ENCODE measurements at regions not wholly inside any gene's neighbourhood (a gene's known extent, or its start where the extent isn't known, plus 50 kb on each side); places are given as distances from the start of the nearest gene placed in this dataset.

GRCh38 chr16:55250701-55251100, 73.3 kb upstream of the IRX6 start:
- no peak for DNase-seq
- Histone ChIP-seq H3K4me3 (no peak overlapping the region), H3K9me3 (no peaks in the 10 kb centered on the region), H3K4me1 (ENCODE audit: low read depth) (no peaks in the 10 kb centered on the region), H3K36me3 (ENCODE audit: low read depth) (no peaks in the 10 kb centered on the region)
- no peak for ATAC-seq
- intact Hi-C loops (cut with DNase I, micrococcal nuclease) = no loop called here
- TF ChIP-seq, protein P1, sequence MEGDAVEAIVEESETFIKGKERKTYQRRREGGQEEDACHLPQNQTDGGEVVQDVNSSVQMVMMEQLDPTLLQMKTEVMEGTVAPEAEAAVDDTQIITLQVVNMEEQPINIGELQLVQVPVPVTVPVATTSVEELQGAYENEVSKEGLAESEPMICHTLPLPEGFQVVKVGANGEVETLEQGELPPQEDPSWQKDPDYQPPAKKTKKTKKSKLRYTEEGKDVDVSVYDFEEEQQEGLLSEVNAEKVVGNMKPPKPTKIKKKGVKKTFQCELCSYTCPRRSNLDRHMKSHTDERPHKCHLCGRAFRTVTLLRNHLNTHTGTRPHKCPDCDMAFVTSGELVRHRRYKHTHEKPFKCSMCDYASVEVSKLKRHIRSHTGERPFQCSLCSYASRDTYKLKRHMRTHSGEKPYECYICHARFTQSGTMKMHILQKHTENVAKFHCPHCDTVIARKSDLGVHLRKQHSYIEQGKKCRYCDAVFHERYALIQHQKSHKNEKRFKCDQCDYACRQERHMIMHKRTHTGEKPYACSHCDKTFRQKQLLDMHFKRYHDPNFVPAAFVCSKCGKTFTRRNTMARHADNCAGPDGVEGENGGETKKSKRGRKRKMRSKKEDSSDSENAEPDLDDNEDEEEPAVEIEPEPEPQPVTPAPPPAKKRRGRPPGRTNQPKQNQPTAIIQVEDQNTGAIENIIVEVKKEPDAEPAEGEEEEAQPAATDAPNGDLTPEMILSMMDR (IDR thresholded peaks at IDR 0.05) = no peak

- DNase-seq (no peak), ATAC-seq (no peak)
- Histone ChIP-seq H3K36me3 (ENCODE audit: low read depth) (no peaks in the 10 kb centered on the region), H3K9me3 (no peaks in the 10 kb centered on the region), H3K4me1 (ENCODE audit: low read depth) (no peaks in the 10 kb centered on the region), H3K4me3 (no peak overlapping the region)
- intact Hi-C loops (cut with DNase I, micrococcal nuclease) = no loop called here
- TF ChIP-seq, protein P1 (IDR thresholded peaks at IDR 0.05) = no peak
Observed at GRCh38 chr16:55251151-55251550, 72.9 kb upstream of the IRX6 start.

DNA sequence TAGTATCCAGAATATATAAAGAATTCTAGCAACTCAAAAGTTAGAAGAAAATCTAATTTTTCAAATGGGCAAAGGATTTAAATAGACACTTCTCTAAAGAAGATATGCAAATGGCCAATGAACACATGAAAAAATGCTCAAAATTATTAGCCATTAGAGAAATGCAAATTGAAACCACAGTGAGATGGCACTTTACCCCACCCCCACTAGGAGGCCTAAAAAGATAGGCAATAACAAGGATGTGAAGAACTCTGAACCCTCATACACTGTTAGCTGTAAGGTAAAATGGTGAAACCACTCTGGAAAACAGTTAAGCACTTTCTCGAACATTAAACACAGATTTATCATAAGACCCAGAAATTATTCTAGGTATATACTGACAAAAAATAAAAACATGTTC, 71.4 kb upstream of the IRX6 start:
- intact Hi-C loops (cut with DNase I, micrococcal nuclease) = no loop called here
- Histone ChIP-seq H3K36me3 (ENCODE audit: low read depth) (no peaks in the 10 kb centered on the region), H3K4me1 (ENCODE audit: low read depth) (no peaks in the 10 kb centered on the region), H3K9me3 (no peaks in the 10 kb centered on the region), H3K4me3 (no peak overlapping the region)
- TF ChIP-seq, protein P1 (IDR thresholded peaks at IDR 0.05) = no peak
- ATAC-seq (no peak), DNase-seq (no peak)

DNA sequence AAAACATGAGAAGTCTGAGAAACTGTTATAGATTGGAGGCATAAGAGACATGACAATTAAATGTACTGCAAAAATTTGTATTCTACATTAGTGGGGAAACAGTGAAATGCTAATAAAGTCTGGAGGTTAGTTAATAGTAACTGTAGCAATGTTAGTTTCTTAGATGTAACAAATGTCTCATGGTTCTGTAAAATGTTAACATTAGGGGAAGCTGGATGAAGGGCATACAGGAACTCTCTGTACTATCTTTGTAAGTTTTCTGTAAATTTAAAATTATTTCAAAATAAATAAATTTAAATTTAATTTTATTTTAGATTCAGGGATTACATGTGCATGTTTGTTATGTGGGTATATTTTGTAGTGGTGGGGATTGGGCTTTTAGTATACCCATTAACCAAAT, 70.0 kb upstream of the IRX6 start:
- no peak for ATAC-seq
- no peak for DNase-seq
- intact Hi-C loops (cut with DNase I, micrococcal nuclease) = no loop called here
- Histone ChIP-seq H3K9me3 (no peaks in the 10 kb centered on the region), H3K4me3 (no peak overlapping the region), H3K36me3 (ENCODE audit: low read depth) (no peaks in the 10 kb centered on the region), H3K4me1 (ENCODE audit: low read depth) (no peaks in the 10 kb centered on the region)
- TF ChIP-seq, protein P1 (IDR thresholded peaks at IDR 0.05) = no peak

DNA sequence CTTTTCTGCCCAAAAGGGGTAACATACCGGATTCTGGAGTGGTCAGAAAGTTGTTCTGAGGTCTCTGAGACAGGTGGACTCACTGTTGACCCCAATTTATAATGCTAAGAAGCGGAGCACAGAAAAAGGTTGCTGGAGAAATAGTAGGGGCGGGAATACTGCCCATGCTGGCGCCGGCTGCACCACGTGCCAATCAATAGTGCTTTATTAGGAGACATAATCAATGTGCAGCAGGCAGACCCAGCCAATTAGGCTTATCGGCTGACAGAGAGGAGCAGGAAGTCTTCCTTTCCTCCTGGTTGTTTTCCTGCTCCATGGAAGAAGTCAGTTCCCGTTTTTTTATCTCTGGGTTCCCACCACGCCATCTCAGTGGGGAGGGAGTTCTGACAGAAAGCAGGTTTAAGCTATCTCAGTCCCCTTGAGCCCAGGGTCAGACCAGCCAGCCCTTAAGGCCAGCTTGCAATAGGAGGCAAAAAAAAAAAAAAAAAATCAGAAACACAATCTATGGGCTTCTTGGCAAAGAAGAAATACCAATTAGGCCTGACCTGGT, 68.2 kb upstream of the IRX6 start:
- H3K9me3 ChIP-seq = no peaks in the 10 kb centered on the region
- no peak for ATAC-seq
- intact Hi-C loops (cut with DNase I, micrococcal nuclease) = no loop called here
- TF ChIP-seq, protein P1 (IDR thresholded peaks at IDR 0.05) = no peak
- no peak for DNase-seq
- H3K4me3 ChIP-seq = no peak overlapping the region
- no peaks in the 10 kb centered on the region for H3K36me3 ChIP-seq (ENCODE audit: low read depth)
- no peaks in the 10 kb centered on the region for H3K4me1 ChIP-seq (ENCODE audit: low read depth)

DNA sequence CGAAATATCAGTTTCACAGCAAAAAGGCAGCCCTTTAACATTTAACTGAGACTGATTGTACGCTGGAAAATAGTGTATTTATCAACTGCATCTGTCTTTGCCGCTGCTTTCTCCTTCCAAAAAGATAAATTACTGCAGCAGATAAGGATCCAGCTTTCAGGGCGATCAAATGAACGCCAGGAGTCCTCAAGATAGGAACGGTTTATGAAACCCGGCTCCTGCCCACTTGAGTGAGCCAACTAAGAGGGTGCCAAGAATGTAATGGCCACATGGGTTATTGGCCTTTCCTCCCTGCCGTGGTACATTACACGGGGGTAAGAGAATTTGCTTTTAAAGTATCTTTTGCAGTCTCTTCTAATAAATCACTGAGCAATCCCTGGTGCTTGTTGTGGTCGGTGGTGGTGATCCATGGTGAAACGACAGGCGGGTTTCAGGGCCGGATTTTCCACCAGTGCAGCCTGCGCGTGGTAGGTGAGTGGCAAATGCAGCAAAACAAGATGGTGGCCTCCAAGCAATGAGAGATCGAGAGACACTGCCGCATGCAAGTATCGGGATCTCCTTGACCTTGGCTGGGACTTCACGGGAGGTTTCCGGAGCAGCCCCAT, 67.5 kb upstream of the IRX6 start:
- Histone ChIP-seq H3K9me3 (no peaks in the 10 kb centered on the region), H3K36me3 (ENCODE audit: low read depth) (no peaks in the 10 kb centered on the region), H3K4me3 (no peak overlapping the region), H3K4me1 (ENCODE audit: low read depth) (no peaks in the 10 kb centered on the region)
- TF ChIP-seq, protein P1 (IDR thresholded peaks at IDR 0.05) = no peak
- DNase-seq = no peak
- intact Hi-C loops (cut with DNase I, micrococcal nuclease) = no loop called here
- no peak for ATAC-seq
